IMR-90 (cell line): ENCODE measurements at regions not wholly inside any gene's neighbourhood (a gene's known extent, or its start where the extent isn't known, plus 50 kb on each side); places are given as distances from the start of the nearest gene placed in this dataset.

Experiments
- ATAC-seq: fragments of 200-7000 bp; cut with Tn5 transposase; 2 replicates; pipeline ENCODE4 v1.9.1; 2020; ENCODE audit warnings: low read depth, mild to moderate bottlenecking, moderate library complexity
- BruUV-seq: library from RNA; stranded (reverse); fragments of 400-500 nt; replicated peaks from 2 replicates; lab custom pipeline; 2021; lab: Mats Ljungman, UMichigan
- CTCF ChIA-PET: fragments of 300-600 bp; formaldehyde crosslinking; extraction: SDS; loops from one replicate; lab custom pipeline; 2021; ENCODE audit warnings: antibody characterized with exemption; lab: Yijun Ruan, JAX
- POLR2A ChIA-PET: fragments of 300-600 bp; sonication (Branson Sonifier 250); formaldehyde crosslinking; loops from one replicate; lab custom pipeline; 2022; ENCODE audit warnings: antibody characterized with exemption; ENCODE audit not compliant: unreplicated experiment; lab: Charles Lee
- DNase-seq: peaks from one replicate; pipeline ENCODE4 v3.0.0; 2013
- H2AFZ ChIP-seq: replicated peaks from 2 replicates; pipeline ENCODE3; 2013; ENCODE audit warnings: low read length, mild to moderate bottlenecking; ENCODE audit not compliant: poor library complexity
- H2AK5ac ChIP-seq: 2 replicates; pipeline ENCODE4 v1.6.1; 2013; ENCODE audit warnings: low read depth, low read length, inconsistent platforms
- H2AK9ac ChIP-seq: replicated peaks from 2 replicates; pipeline ENCODE3; 2013; ENCODE audit warnings: mild to moderate bottlenecking, low read depth, low read length, moderate library complexity; ENCODE audit not compliant: poor library complexity
- H2BK120ac ChIP-seq: 2 replicates; pipeline ENCODE4 v1.6.1; 2013; ENCODE audit warnings: low read depth, low read length, inconsistent platforms
- H2BK15ac ChIP-seq: 3 replicates; pipeline ENCODE4 v1.6.1; 2013; ENCODE audit warnings: low read depth, low read length, inconsistent platforms
- H2BK20ac ChIP-seq: 2 replicates; pipeline ENCODE4 v1.6.1; 2013; ENCODE audit warnings: low read depth, mild to moderate bottlenecking, inconsistent platforms, low read length, moderate library complexity
- H2BK5ac ChIP-seq: 2 replicates; pipeline ENCODE4 v1.6.1; 2013; ENCODE audit warnings: mild to moderate bottlenecking, low read depth, low read length, inconsistent platforms; ENCODE audit not compliant: poor library complexity, severe bottlenecking
- H3K14ac ChIP-seq: replicated peaks from 2 replicates; pipeline ENCODE4 v1.6.1; 2013; ENCODE audit warnings: low read depth, low read length, inconsistent platforms
- H3K18ac ChIP-seq: 2 replicates; pipeline ENCODE4 v1.6.1; 2013; ENCODE audit warnings: low read depth, low read length, control low read depth
- H3K23ac ChIP-seq: 2 replicates; pipeline ENCODE4 v1.6.1; 2013; ENCODE audit warnings: low read depth, low read length, inconsistent platforms
- H3K27ac ChIP-seq: 2 replicates; pipeline ENCODE4 v1.5.1; 2013; ENCODE audit warnings: mild to moderate bottlenecking, control low read depth, low read length; ENCODE audit not compliant: insufficient read depth
- H3K27me3 ChIP-seq: 2 replicates; pipeline ENCODE4 v1.6.1; 2013; ENCODE audit warnings: low read length; ENCODE audit not compliant: control insufficient read depth, insufficient read depth
- H3K36me3 ChIP-seq: 2 replicates; pipeline ENCODE4 v1.6.1; 2013; ENCODE audit warnings: low read length, mixed read lengths; ENCODE audit not compliant: control insufficient read depth, insufficient read depth
- H3K4ac ChIP-seq: 2 replicates; pipeline ENCODE4 v1.6.1; 2013; ENCODE audit warnings: low read depth, low read length, inconsistent platforms
- H3K4me1 ChIP-seq: 2 replicates; pipeline ENCODE4 v1.6.1; 2013; ENCODE audit warnings: low read length, mixed read lengths; ENCODE audit not compliant: control insufficient read depth, insufficient read depth
- H3K4me2 ChIP-seq: 2 replicates; pipeline ENCODE4 v1.6.1; 2013; ENCODE audit warnings: low read depth, mild to moderate bottlenecking, control low read depth, low read length, moderate library complexity
- H3K4me3 ChIP-seq: 2 replicates; pipeline ENCODE4 v1.5.1; 2013; ENCODE audit warnings: low read depth, mild to moderate bottlenecking, control low read depth, low read length, moderate library complexity; ENCODE audit not compliant: insufficient read depth
- H3K56ac ChIP-seq: 2 replicates; pipeline ENCODE4 v1.6.1; 2013; ENCODE audit warnings: low read length, inconsistent platforms; ENCODE audit not compliant: insufficient read depth; ENCODE audit errors: extremely low read depth
- H3K79me1 ChIP-seq, 2 experiments: 2 replicates each; pipeline ENCODE4 v1.6.1; 2013; ENCODE audit warnings: low read length in 2 of 2, inconsistent platforms in 1 of 2, low read depth in 1 of 2
- H3K9ac ChIP-seq: 2 replicates; pipeline ENCODE4 v1.6.1; 2013; ENCODE audit warnings: low read depth, low read length, control low read depth
- H3K9me1 ChIP-seq: 2 replicates; pipeline ENCODE4 v1.6.1; 2013; ENCODE audit warnings: low read length, inconsistent platforms; ENCODE audit not compliant: insufficient read depth
- H3K9me3 ChIP-seq: 2 replicates; pipeline ENCODE4 v1.6.1; 2013; ENCODE audit warnings: low read length; ENCODE audit not compliant: control insufficient read depth, insufficient read depth
- H4K20me1 ChIP-seq: 2 replicates; pipeline ENCODE4 v1.6.1; 2013; ENCODE audit warnings: low read length, inconsistent platforms; ENCODE audit not compliant: insufficient read depth
- H4K5ac ChIP-seq: 2 replicates; pipeline ENCODE4 v1.6.1; 2013; ENCODE audit warnings: mild to moderate bottlenecking, low read depth, low read length, control low read depth
- H4K8ac ChIP-seq, 2 experiments: 2 replicates each; pipeline ENCODE4 v1.6.1; 2013; ENCODE audit warnings: low read depth in 2 of 2, low read length in 2 of 2, control low read depth in 1 of 2, inconsistent platforms in 1 of 2
- H4K91ac ChIP-seq: 2 replicates; pipeline ENCODE4 v1.6.1; 2013; ENCODE audit warnings: low read depth, low read length, inconsistent platforms; ENCODE audit not compliant: insufficient read depth
- BHLHE40 ChIP-seq: fragments of 150-350 bp; IDR thresholded peaks from 2 replicates; pipeline ENCODE4 v1.6.1; 2016; ENCODE audit warnings: mild to moderate bottlenecking, low read depth, low read length
- CEBPB ChIP-seq: IDR thresholded peaks from 2 replicates; pipeline ENCODE4 v1.6.1; 2012; ENCODE audit warnings: low read depth, low read length, improper control_type of control experiment
- CHD1 ChIP-seq: IDR thresholded peaks from 2 replicates; pipeline ENCODE4 v1.6.1; 2012; ENCODE audit warnings: low read depth, low read length, improper control_type of control experiment
- CTCF ChIP-seq: conservative IDR thresholded peaks from 2 replicates; pipeline ENCODE4 v1.5.1; 2012; ENCODE audit warnings: mild to moderate bottlenecking, low read depth, low read length, improper control_type of control experiment
- ELK1 ChIP-seq: fragments of 150-350 bp; IDR thresholded peaks from 2 replicates; pipeline ENCODE4 v1.6.1; 2016; ENCODE audit warnings: low read depth, mild to moderate bottlenecking, low read length, moderate library complexity, borderline replicate concordance
- FOS ChIP-seq: fragments of 150-350 bp; IDR thresholded peaks from 2 replicates; pipeline ENCODE4 v1.6.1; 2016; ENCODE audit warnings: low read depth, low read length
- MAFK ChIP-seq: IDR thresholded peaks from 2 replicates; pipeline ENCODE4 v1.6.1; 2012; ENCODE audit warnings: low read depth, low read length, improper control_type of control experiment
- MAZ ChIP-seq: IDR thresholded peaks from 2 replicates; pipeline ENCODE4 v1.6.1; 2012; ENCODE audit warnings: low read depth, mild to moderate bottlenecking, low read length, improper control_type of control experiment, moderate library complexity, borderline replicate concordance
- MXI1 ChIP-seq: IDR thresholded peaks from 2 replicates; pipeline ENCODE4 v1.6.1; 2012; ENCODE audit warnings: low read depth, mild to moderate bottlenecking, low read length, moderate library complexity, borderline replicate concordance
- NFE2L2 ChIP-seq: fragments of 150-350 bp; IDR thresholded peaks from 2 replicates; pipeline ENCODE4 v1.6.1; 2016; ENCODE audit warnings: low read depth, mild to moderate bottlenecking, low read length
- POLR2A ChIP-seq: IDR thresholded peaks from 2 replicates; pipeline ENCODE4 v1.6.1; 2012; ENCODE audit warnings: mild to moderate bottlenecking, low read depth, low read length
- RAD21 ChIP-seq: IDR thresholded peaks from 2 replicates; pipeline ENCODE4 v1.6.1; 2012; ENCODE audit warnings: low read length, improper control_type of control experiment
- RCOR1 ChIP-seq: IDR thresholded peaks from 2 replicates; pipeline ENCODE4 v1.6.1; 2012; ENCODE audit warnings: mild to moderate bottlenecking, low read length, improper control_type of control experiment; ENCODE audit not compliant: insufficient replicate concordance
- RFX5 ChIP-seq: IDR thresholded peaks from 2 replicates; pipeline ENCODE4 v1.8.0; 2012; ENCODE audit warnings: low read depth, mild to moderate bottlenecking, low read length, moderate library complexity
- SMC3 ChIP-seq: fragments of 150-350 bp; IDR thresholded peaks from 2 replicates; pipeline ENCODE4 v1.6.1; 2016; ENCODE audit warnings: low read depth, mild to moderate bottlenecking, antibody characterized with exemption, low read length, moderate library complexity
- USF2 ChIP-seq: fragments of 150-350 bp; IDR thresholded peaks from 2 replicates; pipeline ENCODE4 v1.6.1; 2017; ENCODE audit warnings: mild to moderate bottlenecking, antibody characterized with exemption, low read length, low read depth
- WGBS, 2 experiments: methylation state at CpG; one replicate each; pipeline versions ENCODE4 v1.1.5 to v1.1.7; 2013; ENCODE audit warnings: missing lambda C conversion rate in 2 of 2; ENCODE audit not compliant: insufficient read length in 1 of 2; ENCODE audit errors: extremely low coverage in 2 of 2; 5-methylcytosine and 5-hydroxymethylcytosine counted together
- dilution Hi-C: fragments of 300-500 bp; cut with HindIII; formaldehyde crosslinking; loops from one replicate; pipeline ENCODE4 v1.14.3; 2018; ENCODE audit warnings: low sequenced_read_pairs; ENCODE audit not compliant: unreplicated experiment
- in situ Hi-C: fragments of 300-500 bp; cut with MboI; formaldehyde crosslinking; loops from 3 replicates; pipeline ENCODE4 v1.14.3; 2019; ENCODE audit warnings: low sequenced_read_pairs, inconsistent platforms, mixed read lengths
- intact Hi-C: fragments of 100-400 bp; cut with micrococcal nuclease; formaldehyde crosslinking; loops from 2 replicates; pipeline ENCODE4 v1.10.0; 2022

GRCh38 chrX:109880629-109881028 lies 122.3 kb upstream of the TMEM164 start:
- Histone ChIP-seq H3K56ac (no peak overlapping the region), H3K9me3 (no peaks in the 10 kb centered on the region), H3K27me3 (no peaks in the 10 kb centered on the region; the same call in 1 of the 2 replicates), H3K14ac (no peak overlapping the region), H3K9ac (no peak overlapping the region), H2BK15ac (no peak overlapping the region), H3K4me1 (no peaks in the 10 kb centered on the region), H3K4me3 (no peak overlapping the region), H2BK20ac (no peak overlapping the region), H3K9me1 (no peaks in the 10 kb centered on the region), H3K23ac (no peak overlapping the region), H3K4me2 (no peak overlapping the region), H3K36me3 (no peaks in the 10 kb centered on the region), H3K79me1 (no peaks in the 10 kb centered on the region), H2AK9ac (no peak overlapping the region), H3K4ac (no peak overlapping the region), H3K18ac (no peak overlapping the region), H4K91ac (no peak overlapping the region), H4K8ac (no peak overlapping the region), H2BK5ac (no peak overlapping the region), H3K27ac (no peak overlapping the region), H2BK120ac (no peak overlapping the region), H4K5ac (no peak overlapping the region), H2AK5ac (no peak overlapping the region), H2AFZ (no peak overlapping the region), H4K20me1 (no peaks in the 10 kb centered on the region)
- DNase-seq (no peak), ATAC-seq (no peak)
- CTCF ChIA-PET, result interaction anchor here (0.7 to 1.1 kb wide), 2 partner anchors 11 to 167 kb away, joined by 3 to 4 read pairs; no protein-coding TSS in a partner anchor
- intact Hi-C loops (no loop called here), dilution Hi-C loops (no loop called here), in situ Hi-C loops (no loop called here)
- no TSS peak for BruUV-seq
- 80% methylated on average over 1 of the region's 2 CpGs; no CpG with 5 or more reads in 1 of the 2 experiments for WGBS, 2 experiments
- TF ChIP-seq NFE2L2 (no peak), CTCF (no peak), USF2 (no peak), CHD1 (no peak), CEBPB (no peak), BHLHE40 (no peak), FOS (no peak), RCOR1 (no peak), POLR2A (no peak), RFX5 (no peak), ELK1 (no peak), SMC3 (no peak), MXI1 (no peak), MAFK (no peak), MAZ (no peak), RAD21 (no peak)
- POLR2A ChIA-PET, result no interaction called here
